T-helper 17 cell (primary cell): ENCODE measurements at regions not wholly inside any gene's neighbourhood (a gene's known extent, or its start where the extent isn't known, plus 50 kb on each side); places are given as distances from the start of the nearest gene placed in this dataset.
"Not testable (repeated sequence)": the region's sequence is repeated elsewhere in the genome, so short reads cannot be mapped to it uniquely, and the experiment has no call there.

Experiments
- ATAC-seq: fragments of 150-1000 bp; cut with Tn5 transposase; 2 replicates; pipeline ENCODE4 v1.10.0; 2021; ENCODE audit warnings: mild to moderate bottlenecking, moderate library complexity
- DNase-seq, 3 donors: peaks; one replicate each; pipeline versions ENCODE4 v3.0.0 to v3.0.0-alpha.2; 2020 to 2021
- H3K9me3 ChIP-seq: one replicate; pipeline ENCODE4 v1.7.0; 2013; ENCODE audit warnings: low read length, mild to moderate bottlenecking; ENCODE audit not compliant: control insufficient read depth, poor library complexity, severe bottlenecking
- H3K27ac Mint-ChIP-seq: one replicate; pipeline ENCODE4 v1.8.0; 2022; ENCODE audit warnings: mild to moderate bottlenecking, moderate library complexity, mixed read lengths
- H3K27me3 Mint-ChIP-seq: one replicate; pipeline ENCODE4 v1.8.0; 2022; ENCODE audit warnings: mixed read lengths
- H3K36me3 Mint-ChIP-seq: one replicate; pipeline ENCODE4 v1.8.0; 2022; ENCODE audit warnings: low read depth, mixed read lengths
- H3K4me1 Mint-ChIP-seq: one replicate; pipeline ENCODE4 v1.8.0; 2022; ENCODE audit warnings: mild to moderate bottlenecking, mixed read lengths
- H3K4me3 Mint-ChIP-seq: one replicate; pipeline ENCODE4 v1.8.0; 2022; ENCODE audit warnings: mild to moderate bottlenecking, moderate library complexity, mixed read lengths

DNA sequence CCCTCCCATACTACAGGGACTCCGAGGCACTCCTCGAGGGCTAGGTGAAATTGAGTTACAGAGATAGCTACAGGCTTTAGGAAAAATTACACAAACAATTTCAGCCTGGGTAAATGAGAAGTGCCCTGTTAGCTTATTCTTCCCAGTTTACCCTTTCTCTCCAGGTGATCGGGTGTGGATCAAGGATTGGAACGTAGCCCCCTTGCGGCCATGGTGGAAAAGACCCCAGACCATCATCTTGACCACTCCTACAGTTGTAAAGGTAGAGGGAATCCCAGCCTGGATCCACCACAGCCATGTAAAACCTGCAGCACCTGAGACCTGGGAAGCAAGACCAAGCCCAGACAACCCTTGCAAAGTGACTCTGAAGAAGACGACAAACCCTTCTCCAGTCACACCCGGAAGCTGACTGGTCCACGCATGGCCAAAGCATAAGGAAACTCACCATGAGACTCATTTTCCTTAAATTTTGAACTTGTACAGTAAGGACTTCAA, 600.6 kb downstream of the UQCRFS1 start:
- no peaks in the 10 kb centered on the region for H3K9me3 ChIP-seq
- Mint-ChIP-seq H3K36me3 (peaks cover 2% of the 10 kb centered on the region), H3K27me3 (no peaks in the 10 kb centered on the region), H3K4me3 (no peak overlapping the region), H3K4me1 (no peaks in the 10 kb centered on the region), H3K27ac (no peak overlapping the region)
- DNase-seq (no peak), ATAC-seq (no peak)

DNA sequence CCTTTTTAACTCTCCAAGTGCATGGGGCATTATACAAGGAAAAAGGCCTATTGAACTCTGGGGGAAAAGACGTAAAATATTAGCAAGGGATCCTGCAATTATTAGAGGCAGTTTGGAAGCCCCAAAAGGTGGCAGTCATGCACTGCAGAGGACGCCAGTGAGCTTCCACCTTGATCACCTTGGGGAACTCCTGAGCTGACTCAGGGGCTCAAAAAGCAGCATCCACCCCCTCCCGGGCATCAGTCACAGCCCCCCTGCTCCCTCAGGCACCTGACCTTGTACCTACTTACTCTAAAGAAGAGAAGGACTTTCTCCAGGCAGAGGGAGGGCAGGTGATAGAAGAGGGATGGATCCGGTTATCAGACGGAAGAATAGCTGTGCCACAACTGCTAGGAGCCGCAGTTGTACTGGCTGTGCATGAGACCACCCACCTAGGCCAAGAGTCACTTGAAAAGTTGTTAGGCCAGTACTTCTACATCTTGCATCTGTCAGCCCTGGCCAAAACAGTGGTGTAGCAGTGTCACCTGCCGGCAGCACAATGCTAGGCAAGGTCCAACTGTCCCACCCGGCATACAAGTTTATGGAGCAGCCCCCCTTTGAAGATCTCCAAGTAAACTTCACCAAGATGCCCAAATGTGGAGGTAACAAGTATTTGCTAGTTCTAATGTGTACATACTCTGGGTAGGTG, 601.6 kb downstream of the UQCRFS1 start:
- H3K27ac Mint-ChIP-seq, H3K27me3 Mint-ChIP-seq, H3K4me1 Mint-ChIP-seq, DNase-seq, H3K9me3 ChIP-seq, ATAC-seq, H3K36me3 Mint-ChIP-seq, H3K4me3 Mint-ChIP-seq: not testable (repeated sequence)

DNA sequence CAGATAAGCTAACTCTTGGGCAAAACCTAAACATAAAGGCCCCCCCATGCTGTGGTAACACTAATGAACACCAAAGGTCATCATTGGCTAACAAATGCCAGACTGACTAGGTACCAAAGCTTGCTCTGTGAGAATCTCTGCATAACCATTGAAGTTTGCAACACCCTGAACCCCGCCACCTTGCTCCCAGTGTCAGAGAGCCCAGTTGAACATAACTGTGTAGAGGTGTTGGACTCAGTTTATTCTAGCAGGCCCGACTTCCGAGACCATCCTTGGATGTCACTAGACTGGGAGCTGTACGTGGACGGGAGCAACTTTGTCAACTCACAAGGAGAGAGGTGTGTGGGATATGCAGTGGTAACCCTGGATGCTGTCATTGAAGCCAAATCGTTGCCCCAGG, 602.2 kb downstream of the UQCRFS1 start:
- H3K9me3 ChIP-seq: no peaks in the 10 kb centered on the region
- no peak for DNase-seq
- Mint-ChIP-seq H3K4me1 (no peaks in the 10 kb centered on the region), H3K27me3 (no peaks in the 10 kb centered on the region), H3K36me3 (peaks cover 2% of the 10 kb centered on the region), H3K27ac (no peak overlapping the region), H3K4me3 (no peak overlapping the region)
- ATAC-seq: no peak

DNA sequence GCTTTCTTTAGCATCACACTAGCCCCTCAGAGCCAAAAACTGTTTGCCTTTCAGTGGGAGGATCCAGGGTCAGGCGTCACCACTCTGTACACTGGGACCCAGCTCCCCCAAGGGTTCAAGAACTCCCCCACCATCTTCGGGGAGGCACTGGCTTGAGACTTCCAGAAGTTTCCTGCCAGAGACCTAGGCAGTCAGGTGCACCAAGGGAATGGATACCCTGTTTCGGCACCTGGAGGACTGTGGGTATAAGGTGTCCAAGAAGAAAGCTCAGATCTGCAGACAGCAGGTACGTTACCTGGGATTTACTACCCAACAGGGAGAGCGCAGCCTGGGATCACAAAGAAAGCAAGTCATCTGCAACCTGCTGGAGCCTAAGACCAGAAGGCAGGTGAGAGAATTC, 603.0 kb downstream of the UQCRFS1 start:
- Mint-ChIP-seq H3K4me3 (no peak overlapping the region), H3K27me3 (no peaks in the 10 kb centered on the region), H3K4me1 (no peaks in the 10 kb centered on the region), H3K36me3 (peaks cover 2% of the 10 kb centered on the region), H3K27ac (no peak overlapping the region)
- DNase-seq: no peak
- H3K9me3 ChIP-seq: no peaks in the 10 kb centered on the region
- no peak for ATAC-seq

DNA sequence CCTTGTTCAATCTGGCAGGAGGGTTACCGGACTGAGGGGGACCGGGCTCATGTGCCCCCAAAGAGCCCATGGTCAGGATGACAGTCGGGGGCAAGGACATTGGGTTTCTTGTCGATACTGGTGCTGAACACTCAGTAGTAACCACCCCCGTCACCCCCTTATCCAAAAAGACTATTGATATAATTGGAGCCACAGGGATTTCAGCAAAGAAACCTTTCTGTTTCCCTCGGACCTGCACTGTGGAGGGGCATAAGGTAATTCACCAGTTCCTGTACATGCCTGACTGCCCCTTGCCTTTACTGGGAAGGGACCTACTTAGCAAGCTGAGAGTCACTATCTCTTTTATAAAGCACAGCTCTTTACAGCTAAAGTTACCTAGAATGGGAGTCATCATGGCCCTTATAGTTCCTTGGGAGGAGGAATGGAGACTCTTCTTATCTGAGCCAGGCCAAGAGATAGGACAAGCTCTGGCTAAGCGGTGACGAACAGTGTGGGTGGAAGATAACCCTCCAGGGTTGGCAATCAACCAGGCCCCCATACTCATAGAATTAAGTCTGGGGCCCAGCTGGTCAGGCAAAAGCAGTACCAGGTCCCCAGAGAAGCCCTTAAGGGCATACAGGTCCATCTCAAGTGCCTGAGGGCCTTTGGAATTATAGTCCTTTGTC, 603.7 kb downstream of the UQCRFS1 start:
- DNase-seq (no peak), ATAC-seq (no peak)
- no peaks in the 10 kb centered on the region for H3K4me1 Mint-ChIP-seq
- no peaks in the 10 kb centered on the region for H3K27me3 Mint-ChIP-seq
- no peaks in the 10 kb centered on the region for H3K36me3 Mint-ChIP-seq
- no peak overlapping the region for H3K4me3 Mint-ChIP-seq
- H3K9me3 ChIP-seq: no peaks in the 10 kb centered on the region
- no peak overlapping the region for H3K27ac Mint-ChIP-seq

DNA sequence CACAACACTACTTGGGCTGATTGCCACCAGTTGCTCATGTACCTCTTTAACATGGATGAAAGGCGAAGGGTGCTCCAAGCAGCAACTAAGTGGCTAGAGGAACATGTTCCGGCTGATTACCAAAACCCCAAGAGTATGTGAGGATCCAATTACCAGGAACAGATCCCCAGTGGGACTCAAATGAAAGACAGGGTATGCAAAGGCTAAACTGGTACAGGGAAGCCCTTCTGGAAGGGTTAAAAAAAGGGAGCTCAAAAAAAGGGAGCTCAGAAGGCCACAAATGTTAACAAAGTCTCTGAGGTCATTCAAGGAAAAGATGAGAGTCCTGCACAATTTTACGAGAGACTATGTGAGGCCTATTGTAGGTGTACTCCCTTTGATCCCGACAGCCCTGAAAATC, 604.7 kb downstream of the UQCRFS1 start:
- no peak overlapping the region for H3K4me3 Mint-ChIP-seq
- H3K9me3 ChIP-seq: no peaks in the 10 kb centered on the region
- no peak for ATAC-seq
- DNase-seq: no peak
- no peaks in the 10 kb centered on the region for H3K36me3 Mint-ChIP-seq
- no peaks in the 10 kb centered on the region for H3K4me1 Mint-ChIP-seq
- no peaks in the 10 kb centered on the region for H3K27me3 Mint-ChIP-seq
- H3K27ac Mint-ChIP-seq: no peak overlapping the region

DNA sequence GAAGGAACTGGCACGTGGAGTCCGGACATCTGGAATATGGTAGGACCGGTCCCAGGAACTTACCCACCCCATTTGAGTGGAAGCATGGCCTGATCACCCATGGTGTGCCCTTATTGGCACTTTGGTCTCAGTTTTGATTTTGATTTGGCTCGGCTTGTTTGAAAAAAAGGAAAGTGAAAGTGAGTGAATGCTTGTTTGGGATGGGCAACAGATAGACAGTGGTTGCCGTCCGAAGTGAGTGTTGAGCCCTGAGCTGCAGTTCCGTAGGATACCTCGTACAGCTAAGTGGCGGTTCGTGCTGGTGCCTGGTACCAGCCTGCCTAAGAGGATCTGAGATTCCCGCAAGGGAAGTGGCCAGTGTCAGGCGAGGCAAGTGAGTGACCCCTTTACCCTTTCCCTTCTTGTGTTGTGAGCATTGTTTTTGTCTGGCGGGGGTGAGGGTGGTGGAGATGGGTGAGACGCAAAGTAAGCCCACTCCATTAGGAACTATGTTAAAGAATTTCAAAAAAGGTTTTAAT, 605.8 kb downstream of the UQCRFS1 start:
- Mint-ChIP-seq H3K4me1 (no peaks in the 10 kb centered on the region), H3K27me3 (no peaks in the 10 kb centered on the region), H3K4me3 (no peak overlapping the region), H3K36me3 (no peaks in the 10 kb centered on the region), H3K27ac (no peak overlapping the region)
- H3K9me3 ChIP-seq: no peaks in the 10 kb centered on the region
- no peak for ATAC-seq
- DNase-seq: no peak

DNA sequence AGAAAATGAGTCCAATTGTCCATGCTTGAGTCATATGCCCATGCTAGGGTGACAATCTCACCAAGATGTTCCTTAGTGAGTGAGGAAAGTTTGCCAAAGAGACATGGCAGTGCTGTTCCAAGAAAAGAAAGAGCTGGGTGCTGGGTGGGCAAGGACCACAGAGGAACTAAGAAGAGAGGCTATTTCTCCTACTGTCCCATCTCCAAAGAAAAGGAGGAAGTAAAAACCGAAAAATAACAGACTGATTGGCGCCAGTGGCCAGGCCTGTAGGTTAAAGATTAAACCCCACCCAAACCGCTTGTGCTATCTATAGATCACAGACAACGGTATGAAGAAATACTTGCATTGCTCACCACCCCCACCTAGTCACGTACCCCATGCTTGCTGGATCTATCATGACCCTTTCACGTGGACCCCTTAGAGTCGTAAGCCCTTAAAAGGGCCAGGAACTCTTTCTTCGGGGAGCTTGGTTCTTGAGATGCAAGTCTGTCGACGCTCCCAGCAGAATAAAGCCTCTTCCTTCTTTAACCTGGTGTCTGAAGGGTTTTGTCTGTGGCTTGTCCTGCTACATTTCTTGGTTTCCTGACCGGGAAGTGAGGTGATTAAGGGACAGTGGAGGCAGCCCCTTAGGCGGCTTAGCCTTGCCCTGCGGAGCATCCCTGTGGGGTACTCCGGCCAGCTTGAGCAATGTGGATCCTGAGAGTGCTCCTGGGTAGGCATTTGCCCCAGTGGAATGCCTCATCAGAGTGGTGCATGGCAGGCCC, 606.5 kb downstream of the UQCRFS1 start:
- no peaks in the 10 kb centered on the region for H3K4me1 Mint-ChIP-seq
- ATAC-seq: no peak
- H3K27ac Mint-ChIP-seq: no peak overlapping the region
- no peak overlapping the region for H3K4me3 Mint-ChIP-seq
- H3K9me3 ChIP-seq: no peaks in the 10 kb centered on the region
- no peak for DNase-seq
- H3K27me3 Mint-ChIP-seq: no peaks in the 10 kb centered on the region
- H3K36me3 Mint-ChIP-seq: no peaks in the 10 kb centered on the region

DNA sequence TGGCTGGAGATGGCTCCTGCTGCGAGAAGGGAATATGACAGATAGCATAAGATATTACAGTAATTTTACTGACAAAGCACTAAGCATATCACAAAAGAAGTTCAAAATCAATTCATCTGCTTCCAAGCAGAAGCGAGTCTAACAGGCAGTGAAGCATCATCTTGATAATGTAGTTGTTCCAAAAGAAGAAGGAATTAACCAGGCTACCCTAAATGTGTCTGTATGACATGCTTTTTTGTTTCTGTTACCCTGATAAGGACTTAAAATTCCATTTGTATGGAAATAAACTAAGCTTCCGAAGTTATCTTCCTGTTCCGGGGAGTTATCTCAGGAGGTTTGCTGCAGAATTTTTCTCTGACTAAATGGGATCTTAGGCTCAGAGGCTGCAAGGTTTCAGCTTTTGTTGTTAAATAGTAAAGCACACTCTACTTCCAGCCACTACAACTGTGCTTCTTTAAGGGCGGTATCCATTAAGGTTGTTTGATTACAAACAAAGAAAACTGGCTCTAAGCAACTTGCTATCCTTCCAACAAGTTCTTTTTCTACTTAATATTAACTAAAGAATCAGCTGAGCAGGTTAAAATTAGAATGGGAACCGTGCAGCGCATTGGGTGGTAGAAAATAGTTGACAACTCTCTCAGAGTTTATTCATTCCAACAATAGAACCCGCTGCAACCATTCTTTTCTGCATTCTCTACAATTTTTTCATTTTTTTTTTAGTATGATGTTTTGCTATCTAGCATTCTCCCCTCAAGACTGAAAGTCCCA, 607.3 kb downstream of the UQCRFS1 start:
- H3K27me3 Mint-ChIP-seq: no peaks in the 10 kb centered on the region
- H3K9me3 ChIP-seq: no peaks in the 10 kb centered on the region
- no peak overlapping the region for H3K4me3 Mint-ChIP-seq
- no peak for ATAC-seq
- H3K36me3 Mint-ChIP-seq: no peaks in the 10 kb centered on the region
- H3K27ac Mint-ChIP-seq: no peak overlapping the region
- no peaks in the 10 kb centered on the region for H3K4me1 Mint-ChIP-seq
- DNase-seq: no peak

DNA sequence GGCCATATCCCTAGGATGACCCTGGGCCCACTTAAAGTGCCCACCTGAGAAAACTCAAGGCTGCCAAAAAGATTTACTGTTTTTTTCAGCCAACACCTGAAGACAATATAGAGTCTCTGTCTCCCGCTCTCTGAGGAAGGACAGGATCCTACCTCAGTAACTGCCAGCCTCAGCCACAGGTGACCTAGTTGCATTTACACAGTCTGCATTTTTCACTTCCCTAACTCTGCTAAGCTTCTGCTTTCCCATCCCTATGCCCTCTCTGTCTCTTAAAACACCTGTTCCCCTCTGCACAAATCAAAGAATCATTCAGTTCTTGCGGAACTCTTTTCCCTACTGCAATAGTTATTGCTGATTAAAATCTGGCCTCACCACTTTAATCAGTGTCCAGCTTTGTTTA, 609.5 kb downstream of the UQCRFS1 start:
- no peak overlapping the region for H3K4me3 Mint-ChIP-seq
- H3K27ac Mint-ChIP-seq: no peak overlapping the region
- no peaks in the 10 kb centered on the region for H3K4me1 Mint-ChIP-seq
- no peaks in the 10 kb centered on the region for H3K36me3 Mint-ChIP-seq
- no peaks in the 10 kb centered on the region for H3K9me3 ChIP-seq
- H3K27me3 Mint-ChIP-seq: no peaks in the 10 kb centered on the region
- ATAC-seq (no peak), DNase-seq (no peak)

DNA sequence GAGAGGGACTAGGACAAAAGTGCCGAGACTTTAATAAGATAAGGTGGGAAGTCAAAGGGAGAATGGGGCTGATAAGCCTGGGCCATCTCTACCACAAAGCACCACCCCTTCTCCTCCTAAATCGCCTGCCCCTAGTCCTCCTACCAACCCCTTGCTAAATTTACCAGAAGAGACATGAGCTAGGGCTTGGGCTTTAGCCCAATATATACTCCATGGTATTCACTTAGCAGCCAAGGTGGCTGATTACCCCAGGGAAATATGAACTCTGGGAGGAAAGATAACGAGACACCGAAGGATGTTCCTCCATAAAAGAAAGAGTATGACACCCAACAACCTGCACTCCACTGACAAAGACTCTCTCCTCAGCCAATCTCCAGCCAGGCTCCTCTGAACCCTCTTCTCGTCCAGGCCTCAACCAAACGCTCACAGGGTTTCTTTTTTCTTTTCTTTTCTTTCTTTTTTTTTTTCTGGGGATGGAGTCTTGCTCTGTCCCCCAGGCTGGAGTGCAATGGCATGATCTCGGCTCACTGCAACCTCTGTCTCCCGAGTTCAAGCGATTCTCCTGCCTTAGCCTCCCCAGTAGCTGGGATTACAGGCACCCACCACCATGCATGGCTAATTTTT, 610.2 kb downstream of the UQCRFS1 start:
- Mint-ChIP-seq H3K27ac (no peak overlapping the region), H3K4me3 (no peak overlapping the region), H3K36me3 (no peaks in the 10 kb centered on the region), H3K4me1 (no peaks in the 10 kb centered on the region), H3K27me3 (no peaks in the 10 kb centered on the region)
- ATAC-seq: no peak
- H3K9me3 ChIP-seq: no peaks in the 10 kb centered on the region
- no peak for DNase-seq

DNA sequence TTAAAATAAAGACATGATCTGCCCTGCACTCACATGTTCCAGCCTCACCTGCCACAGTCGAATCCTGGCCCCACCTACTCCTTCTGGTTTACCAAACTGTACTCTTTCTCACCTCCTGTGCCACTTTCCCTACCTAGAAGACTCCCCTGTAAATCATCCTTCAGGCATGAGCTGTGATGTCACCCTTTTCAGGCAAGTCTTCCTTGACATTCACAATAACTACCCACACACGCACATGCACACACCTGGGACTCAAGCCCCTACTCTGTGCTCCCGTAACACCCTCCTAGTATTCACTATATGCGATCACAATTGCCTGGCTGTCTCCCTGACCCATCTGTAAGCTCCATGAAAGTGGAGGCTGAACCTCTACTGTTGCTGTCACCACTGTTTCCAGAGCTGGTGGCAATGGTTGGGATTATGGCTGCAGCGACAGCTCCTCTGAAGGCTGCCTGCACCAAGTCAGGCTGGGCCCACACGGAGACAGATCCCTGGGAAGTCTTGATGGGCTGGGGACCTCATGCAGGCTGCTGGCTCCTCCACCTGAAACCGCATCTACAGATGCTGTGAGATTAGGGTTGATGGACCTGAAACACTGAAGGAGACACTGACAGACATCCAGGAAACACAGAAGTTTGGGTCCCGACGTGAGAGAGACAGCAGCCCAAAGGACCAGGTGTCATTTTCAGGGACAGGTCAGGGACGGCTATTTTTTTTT, 611.1 kb downstream of the UQCRFS1 start:
- DNase-seq: no peak
- Mint-ChIP-seq H3K27ac (no peak overlapping the region), H3K4me1 (no peaks in the 10 kb centered on the region), H3K27me3 (no peaks in the 10 kb centered on the region), H3K36me3 (no peaks in the 10 kb centered on the region), H3K4me3 (no peak overlapping the region)
- no peak for ATAC-seq
- no peaks in the 10 kb centered on the region for H3K9me3 ChIP-seq
